Suppressor macrophage treated with lipopolysaccharide for 1 hour (primary cell): ENCODE measurements at regions not wholly inside any gene's neighbourhood (a gene's known extent, or its start where the extent isn't known, plus 50 kb on each side); places are given as distances from the start of the nearest gene placed in this dataset.

ENCODE experiments used
- DNase-seq, 3 donors: peaks; one replicate each; pipeline ENCODE4 v3.0.0-alpha.2; 2020 to 2022

DNA sequence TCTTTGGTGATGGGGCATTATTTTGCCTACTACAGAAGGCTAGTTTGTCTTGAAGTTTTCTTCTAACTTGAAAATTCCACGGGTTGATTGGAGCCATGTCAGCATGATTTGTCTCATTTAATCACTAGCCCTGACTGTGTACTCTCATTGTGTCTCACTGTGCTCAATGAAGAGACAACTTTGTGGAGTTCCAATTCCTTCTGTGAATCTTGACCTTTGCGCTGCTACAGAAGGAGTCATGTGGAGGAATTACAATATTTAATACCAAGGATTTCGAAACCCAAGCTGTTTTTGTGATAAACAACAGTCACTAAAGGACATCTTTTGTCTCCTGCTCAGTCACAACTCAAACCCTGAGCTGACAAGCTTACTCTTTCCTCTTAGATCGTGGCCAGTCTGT is 98.6 kb upstream of the ACTBL2 start:
- DNase-seq = no peak

- DNase-seq = no peak
Observed at GRCh38 chr5:57577432-57578175, 95.0 kb upstream of the ACTBL2 start.

DNA sequence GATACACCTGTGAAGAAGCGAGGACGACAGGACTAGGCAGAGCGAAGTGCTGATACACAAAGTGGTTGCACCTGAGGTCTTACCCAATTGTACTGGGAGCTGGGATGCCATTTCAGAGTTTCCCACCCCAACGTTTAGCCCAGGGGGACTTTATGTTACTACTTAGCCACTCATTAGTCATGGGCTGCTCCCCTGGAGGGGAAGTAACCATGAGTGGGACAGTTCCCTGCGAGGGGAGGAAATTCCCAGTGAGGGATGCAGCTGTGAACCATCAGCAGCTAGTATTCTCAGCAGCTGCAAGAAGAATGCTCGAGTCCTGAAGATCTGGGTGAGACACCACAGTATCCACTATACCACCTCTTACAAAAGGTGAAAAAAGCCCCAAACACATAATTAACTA is 93.7 kb upstream of the ACTBL2 start:
- peak; percentile 32 to 37 (median 35) for DNase-seq

GRCh38 chr5:57575839-57576238 is 93.2 kb upstream of the ACTBL2 start:
- DNase-seq = no peak

DNA sequence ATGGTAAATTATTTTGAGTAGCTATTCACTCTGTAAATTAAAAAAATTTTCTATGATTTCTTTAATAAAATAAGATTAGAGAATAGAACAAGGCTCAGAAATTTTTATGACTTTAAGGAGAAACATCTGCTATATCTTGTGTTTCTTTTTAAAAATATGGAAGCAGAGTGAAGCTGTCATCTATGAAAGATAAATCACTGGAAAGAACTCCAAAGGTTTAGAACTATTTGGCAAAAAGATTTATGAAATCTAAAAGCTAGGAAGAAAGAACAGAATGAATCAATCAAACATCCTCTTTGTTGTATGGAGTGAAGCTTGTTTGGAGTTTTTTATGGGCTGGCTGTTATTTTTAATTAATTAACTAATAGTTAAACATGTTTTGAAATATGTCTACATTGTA is 89.8 kb upstream of the ACTBL2 start:
- DNase-seq = no peak

DNA sequence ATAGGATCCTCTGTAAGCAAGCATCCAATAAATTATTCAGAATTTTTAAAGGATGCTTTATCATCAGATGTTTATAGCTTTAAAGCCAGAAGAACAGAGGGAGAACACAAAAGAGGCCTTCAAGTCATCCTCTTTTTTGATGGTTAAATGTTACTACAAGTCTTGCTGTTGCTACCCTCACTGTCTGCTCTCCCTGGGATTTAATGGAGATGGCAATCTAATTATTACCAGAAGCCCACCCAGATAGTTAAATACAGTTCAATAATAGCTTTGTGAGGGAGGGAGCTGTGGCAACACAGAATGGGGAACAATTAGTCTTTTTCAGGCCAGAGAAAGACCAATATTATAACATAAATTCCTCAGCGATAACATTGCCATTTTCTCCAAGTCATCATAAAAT is 87.0 kb upstream of the ACTBL2 start:
- no peak for DNase-seq

- DNase-seq = no peak
Observed at GRCh38 chr5:57568136-57568535, 85.5 kb upstream of the ACTBL2 start.

- DNase-seq = no peak
Observed at GRCh38 chr5:57566914-57567313, 84.3 kb upstream of the ACTBL2 start.

DNA sequence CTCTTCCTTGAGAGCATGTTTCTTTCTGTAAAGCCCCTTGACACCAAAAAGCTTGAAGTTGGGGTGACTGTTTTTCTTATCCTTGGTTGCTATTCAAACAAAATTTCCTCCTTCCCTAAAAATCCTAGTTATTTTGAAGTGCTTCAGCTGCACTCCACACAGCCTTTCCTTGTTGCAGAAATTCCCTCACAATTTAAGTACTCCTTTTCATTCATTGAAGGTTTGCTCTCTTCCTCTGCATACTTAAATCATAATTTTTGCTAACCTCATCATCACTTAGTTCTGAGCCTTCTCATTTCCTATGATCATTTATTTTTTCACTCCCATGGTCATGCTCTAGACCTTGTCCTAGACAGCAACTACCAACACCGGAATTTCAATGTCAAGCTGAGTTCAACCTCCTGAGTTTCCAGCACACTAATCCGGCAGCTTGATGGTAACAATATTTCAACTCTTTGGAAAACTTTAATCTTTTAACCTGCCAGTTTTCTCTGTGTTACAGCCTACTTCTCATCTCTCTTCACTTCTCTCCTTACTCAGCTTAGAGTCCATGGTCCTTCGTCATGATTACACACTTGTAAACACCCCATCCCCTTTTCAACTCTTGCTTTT is 78.7 kb upstream of the ACTBL2 start:
- no peak for DNase-seq

DNA sequence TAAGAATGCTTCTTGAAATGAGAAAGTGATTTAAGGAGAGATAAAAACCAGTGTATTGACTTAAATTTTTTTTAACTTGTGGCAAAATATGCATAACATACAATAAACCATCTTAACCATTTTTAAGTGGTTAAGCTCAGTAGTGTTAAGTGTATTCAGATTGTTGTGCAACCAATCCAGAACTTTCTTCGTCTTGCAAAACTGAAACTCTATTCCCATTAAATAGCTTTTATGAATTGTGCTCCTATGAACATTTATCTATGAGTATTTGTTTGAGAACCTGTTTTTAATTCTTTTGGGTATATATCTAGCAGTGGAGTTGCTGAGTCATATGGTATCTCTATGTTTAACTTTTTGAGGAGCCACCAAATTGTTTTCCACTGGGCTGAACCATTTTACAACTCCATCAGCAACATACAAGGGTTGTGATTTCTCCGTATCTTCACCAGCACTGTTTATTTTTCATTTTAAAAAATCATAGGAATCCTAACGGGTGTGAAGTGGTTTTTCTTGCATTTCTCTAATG is 76.6 kb upstream of the ACTBL2 start:
- DNase-seq = no peak

- no peak for DNase-seq
Observed at GRCh38 chr5:57552033-57552432, 69.4 kb upstream of the ACTBL2 start.

DNA sequence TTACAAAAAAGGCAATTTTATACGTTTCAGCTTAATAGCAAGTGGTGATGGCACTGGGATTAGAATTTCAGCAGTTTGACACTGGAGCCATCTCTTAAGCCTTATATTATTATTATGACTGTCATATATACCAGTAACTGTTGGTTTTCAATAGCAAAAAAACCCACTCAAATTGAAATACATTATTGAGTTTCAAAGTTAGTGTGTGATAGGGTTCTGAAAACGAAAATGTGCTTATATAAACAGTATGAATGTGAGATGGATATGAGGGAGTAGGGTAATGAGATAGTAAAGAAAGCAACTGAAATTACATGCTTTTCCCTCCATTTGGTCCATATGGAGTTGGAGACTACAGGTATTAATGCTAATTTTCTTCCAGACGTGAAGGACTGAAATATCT is 68.6 kb upstream of the ACTBL2 start:
- DNase-seq = no peak

DNA sequence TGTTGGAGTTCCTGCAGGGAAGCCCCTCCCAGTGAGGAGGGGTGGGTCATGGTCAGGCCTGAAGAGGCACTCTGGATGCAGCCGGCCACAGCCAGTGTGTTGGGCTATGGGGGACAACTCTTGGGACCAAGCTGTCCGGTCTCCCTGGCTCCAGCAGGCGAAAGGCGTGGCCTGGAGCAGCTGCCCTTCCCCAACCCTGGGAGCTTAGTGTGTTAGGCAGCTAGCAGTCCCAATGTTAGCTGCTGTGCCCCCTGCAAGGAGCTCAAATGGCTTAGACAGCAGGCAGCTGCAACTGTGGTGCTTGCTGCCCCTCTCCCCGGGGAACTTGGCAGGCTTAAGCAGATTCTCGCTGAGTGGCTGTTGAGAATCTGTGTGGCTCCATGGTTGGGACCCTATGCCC is 67.5 kb upstream of the ACTBL2 start:
- no peak for DNase-seq

- DNase-seq = no peak
Observed at GRCh38 chr5:57549566-57549965, 67.0 kb upstream of the ACTBL2 start.

GRCh38 chr5:57540823-57541222 is 58.2 kb upstream of the ACTBL2 start:
- no peak for DNase-seq

DNA sequence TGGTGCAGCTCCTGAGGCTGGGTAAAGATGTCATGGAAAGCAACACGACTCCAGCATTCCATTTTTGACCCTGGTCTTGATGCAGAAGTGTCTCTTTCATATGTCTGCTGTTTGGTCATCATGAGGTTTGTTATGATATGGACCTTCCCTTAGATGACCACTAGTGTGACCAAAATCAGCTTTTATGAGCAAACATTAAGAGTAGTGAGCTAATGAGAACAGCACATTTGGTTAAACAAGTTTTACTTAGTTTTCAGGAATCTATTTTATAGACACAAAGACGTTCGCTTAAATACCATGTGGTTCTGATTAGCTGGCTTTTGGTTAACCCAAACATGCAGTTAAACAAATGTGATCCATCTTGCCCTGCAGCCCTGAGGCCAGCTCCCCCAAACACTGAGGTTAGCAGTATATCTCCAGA is 56.7 kb upstream of the ACTBL2 start:
- DNase-seq = peak in 1 of 3 donors; percentile 12

GRCh38 chr5:57538341-57538955 is 55.8 kb upstream of the ACTBL2 start:
- peak in 1 of 3 donors; percentile 12 for DNase-seq

DNA sequence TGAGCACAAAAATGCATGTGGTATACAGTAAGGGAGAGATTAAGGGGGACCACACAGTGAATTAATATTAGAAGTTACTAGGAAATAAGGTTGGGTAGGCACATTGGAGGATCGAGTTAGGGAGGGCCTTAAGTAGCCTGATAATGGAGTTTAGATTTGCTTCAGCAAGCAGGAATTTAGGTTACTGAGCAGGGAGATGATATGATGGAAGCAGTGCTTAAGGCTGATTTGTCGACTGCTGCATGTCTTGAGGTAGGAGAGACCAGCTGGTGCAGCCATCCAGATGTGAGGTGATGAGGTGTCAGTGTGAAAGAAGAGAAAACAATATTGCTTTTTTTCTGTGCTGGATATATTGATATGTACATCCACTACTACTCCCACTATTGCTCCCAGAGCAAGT is 55.2 kb upstream of the ACTBL2 start:
- no peak for DNase-seq

DNA sequence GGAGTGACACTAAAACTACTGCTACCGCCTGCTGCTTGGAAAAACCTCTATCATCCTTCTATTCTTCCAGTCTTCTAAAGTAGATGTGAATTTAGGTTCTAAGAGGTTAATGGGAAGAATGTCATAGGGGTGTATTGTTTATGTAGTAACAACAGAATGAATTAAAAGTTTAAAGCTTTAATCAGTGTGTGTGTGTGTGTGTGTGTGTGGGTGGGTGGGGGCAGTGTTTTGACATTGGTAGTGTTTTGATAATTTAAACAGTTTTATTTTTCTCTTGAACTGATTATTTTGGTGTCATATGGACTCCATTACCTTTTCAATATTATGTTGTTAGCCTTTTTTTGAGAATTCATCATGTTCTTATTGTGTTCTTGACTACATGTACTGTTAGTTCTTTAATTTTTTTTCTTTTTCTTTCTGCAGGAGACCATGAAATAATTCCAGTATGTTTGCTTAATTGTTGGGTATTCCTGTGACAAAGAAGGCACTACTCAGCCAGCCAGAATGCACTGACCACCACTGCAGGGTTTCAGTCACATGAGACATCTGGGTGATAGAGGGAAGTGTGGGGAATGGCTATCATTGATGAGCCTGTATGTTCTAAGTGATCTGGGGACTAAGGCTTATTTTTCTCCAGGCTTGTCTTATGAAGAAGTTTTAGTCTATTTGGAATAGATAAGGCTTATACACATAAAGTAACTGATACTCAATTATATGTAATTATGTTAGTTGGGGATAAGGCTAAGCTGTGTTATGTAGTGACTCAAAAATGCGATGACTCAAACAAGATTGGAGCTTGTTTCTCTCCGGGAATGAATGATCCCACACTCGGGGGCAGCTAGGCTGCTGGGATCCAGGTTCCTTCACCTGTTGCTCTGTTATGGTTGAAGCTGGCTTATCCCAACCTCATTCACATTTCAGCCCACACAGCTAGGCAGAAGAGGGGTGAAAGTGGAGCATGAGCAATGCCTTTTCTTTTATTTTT is 50.2 kb upstream of the ACTBL2 start:
- DNase-seq = no peak
